GM19468 (cell line): ENCODE measurements at regions not wholly inside any gene's neighbourhood (a gene's known extent, or its start where the extent isn't known, plus 50 kb on each side); places are given as distances from the start of the nearest gene placed in this dataset.
"Not testable (repeated sequence)": the region's sequence is repeated elsewhere in the genome, so short reads cannot be mapped to it uniquely, and the experiment has no call there.

Experiments
- ATAC-seq: cut with Tn5 transposase; IDR thresholded peaks from one replicate; pipeline ENCODE4 v1.9.1; 2021; ENCODE audit warnings: mild to moderate bottlenecking, moderate library complexity, moderate number of reproducible peaks; ENCODE audit not compliant: unreplicated experiment; ENCODE audit errors: extremely low read depth

GRCh38 chr2:220601674-220602073, 970.4 kb downstream of the EPHA4 start:
- ATAC-seq: no peak

DNA sequence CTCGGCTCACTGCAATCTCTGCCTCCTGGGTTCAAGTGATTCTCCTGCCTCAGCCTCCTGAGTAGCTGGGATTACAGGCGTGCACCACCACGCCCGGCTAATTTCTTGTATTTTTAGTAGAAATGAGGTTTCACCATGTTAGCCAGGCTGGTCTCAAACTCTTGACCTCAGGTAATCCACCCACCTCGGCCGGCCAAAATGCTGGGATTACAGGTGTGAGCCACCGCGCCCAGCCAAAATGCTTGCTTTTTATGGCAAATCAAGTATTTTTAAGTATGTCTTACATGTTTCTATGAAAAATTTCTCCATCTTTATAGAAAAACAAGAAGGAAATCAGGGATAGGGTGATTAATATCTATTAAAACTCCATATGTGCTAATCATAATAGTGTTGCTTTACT, 959.1 kb downstream of the EPHA4 start:
- ATAC-seq: not testable (repeated sequence)

GRCh38 chr2:220614064-220614463, 958.0 kb downstream of the EPHA4 start:
- ATAC-seq: no peak

GRCh38 chr2:220619525-220620220, 952.4 kb downstream of the EPHA4 start:
- ATAC-seq: no peak

GRCh38 chr2:220626603-220627002, 945.5 kb downstream of the EPHA4 start:
- ATAC-seq: no peak

- no peak for ATAC-seq
Measured at GRCh38 chr2:220628252-220628651, 943.9 kb downstream of the EPHA4 start.

DNA sequence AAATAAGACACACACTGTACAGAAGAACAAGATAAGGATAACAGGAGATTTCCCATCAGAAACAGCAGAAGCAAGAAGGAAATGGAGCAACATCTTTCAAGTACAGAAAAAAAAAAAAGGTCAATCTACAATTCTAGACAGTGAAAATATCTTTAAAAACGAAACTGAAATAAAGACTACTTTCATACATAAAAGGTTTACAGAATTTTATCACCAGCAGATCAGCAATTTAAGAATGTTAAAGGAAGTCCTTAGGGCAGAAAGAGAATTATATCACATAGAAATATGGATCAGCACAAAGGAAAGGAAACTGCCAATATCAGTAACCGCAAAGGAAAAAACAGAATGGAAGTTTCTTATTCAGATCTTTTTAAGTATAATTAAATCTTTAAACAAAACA, 931.0 kb downstream of the EPHA4 start:
- ATAC-seq: no peak

DNA sequence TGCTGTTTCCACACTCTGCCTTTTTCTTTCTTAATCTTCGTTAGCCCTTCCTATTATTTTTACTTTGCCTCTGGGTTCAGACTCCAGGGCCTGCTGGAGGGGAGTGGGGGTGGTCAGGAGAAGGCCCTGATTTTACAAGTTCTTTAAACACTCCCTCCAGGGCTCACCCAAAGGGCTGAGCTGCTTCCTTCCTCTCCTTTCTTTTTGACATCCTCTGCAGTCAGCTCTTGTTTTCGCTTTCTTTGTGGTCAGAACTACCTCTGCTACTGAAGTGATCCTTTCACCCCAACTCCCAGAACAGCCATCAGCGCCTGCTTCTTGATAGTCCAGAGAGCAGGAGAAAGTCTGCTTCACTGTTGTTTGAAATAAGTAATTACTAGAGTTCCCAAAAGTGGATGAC, 925.7 kb downstream of the EPHA4 start:
- ATAC-seq: no peak

GRCh38 chr2:220648628-220649027, 923.5 kb downstream of the EPHA4 start:
- ATAC-seq: no peak

- ATAC-seq: no peak
Measured at GRCh38 chr2:220653776-220654175, 918.3 kb downstream of the EPHA4 start.

DNA sequence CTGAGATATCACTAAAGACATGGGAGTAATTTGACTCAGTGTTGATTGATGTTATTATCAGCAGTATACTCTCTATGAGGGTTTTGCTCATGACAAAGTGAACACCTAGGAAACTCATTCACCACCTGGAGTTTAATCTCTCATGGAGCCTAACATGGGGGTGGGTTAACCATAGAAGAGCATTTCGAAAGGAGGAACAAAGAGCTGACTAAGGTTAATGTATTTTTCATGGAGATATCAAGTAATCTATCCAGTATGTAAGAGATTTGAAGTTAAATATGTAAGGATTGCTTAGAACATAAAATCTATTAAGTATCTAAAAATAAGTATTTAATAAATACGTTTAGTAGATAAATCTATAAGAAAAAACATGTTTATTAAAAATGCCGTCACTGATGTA, 917.8 kb downstream of the EPHA4 start:
- no peak for ATAC-seq

DNA sequence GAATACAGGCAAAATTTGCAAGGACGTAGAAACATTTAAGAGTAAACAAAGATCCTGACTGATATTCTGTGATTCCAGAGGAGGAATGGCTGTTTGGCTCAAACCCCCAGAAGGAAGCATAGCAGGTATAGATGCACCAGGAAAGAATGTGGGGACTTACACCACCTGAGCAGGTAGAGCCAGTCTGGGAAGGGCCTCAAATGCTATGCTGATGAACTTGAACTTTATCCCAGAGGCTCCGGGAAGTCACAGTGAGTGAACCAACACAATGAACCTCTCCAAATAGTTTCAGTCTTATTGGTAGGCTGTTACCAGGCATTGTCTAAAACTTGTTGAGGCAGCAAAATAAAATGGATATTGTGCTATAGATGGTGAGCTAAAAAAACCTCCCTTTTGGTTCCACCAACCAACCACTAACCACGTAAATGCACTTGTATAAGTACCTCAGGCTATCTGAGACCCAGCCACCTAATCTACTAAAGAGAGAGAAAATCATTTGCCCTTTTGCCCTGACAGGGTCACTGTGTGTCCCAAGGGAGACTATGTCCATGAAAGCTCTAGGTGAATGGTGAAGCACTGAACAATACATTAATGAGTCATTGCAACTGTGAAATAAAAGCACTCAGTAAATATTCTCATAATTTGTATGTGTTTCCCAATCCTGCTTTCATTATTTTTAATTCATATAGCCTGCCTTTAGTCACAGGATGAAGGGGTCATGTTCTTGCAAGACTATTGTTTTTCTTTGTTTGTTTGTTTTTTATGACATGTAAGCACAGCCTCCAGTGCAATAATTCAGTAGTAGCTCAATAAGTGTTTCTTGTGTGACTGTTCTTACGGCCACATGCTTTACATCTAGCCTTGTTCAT, 911.6 kb downstream of the EPHA4 start:
- no peak for ATAC-seq

DNA sequence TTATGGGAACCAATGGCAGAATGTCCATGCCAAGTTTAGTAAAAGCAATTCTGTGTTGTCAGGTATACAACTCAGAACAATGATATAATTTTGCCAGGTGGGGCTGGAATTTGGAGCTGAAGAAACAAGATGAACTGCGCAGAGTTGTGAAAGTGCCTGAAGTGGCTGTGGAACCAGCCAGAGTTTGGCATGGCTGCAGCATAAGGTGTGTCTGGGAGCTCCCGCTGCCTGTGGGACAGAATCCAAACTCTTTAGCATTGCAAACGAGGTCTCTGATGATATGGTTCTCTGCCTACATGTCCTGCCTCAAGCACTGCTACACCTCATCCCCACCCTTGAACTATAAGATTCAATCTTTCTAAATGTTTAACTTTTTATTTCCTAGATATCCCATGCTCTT, 909.7 kb downstream of the EPHA4 start:
- no peak for ATAC-seq

GRCh38 chr2:220663065-220663464, 909.0 kb downstream of the EPHA4 start:
- ATAC-seq: no peak

DNA sequence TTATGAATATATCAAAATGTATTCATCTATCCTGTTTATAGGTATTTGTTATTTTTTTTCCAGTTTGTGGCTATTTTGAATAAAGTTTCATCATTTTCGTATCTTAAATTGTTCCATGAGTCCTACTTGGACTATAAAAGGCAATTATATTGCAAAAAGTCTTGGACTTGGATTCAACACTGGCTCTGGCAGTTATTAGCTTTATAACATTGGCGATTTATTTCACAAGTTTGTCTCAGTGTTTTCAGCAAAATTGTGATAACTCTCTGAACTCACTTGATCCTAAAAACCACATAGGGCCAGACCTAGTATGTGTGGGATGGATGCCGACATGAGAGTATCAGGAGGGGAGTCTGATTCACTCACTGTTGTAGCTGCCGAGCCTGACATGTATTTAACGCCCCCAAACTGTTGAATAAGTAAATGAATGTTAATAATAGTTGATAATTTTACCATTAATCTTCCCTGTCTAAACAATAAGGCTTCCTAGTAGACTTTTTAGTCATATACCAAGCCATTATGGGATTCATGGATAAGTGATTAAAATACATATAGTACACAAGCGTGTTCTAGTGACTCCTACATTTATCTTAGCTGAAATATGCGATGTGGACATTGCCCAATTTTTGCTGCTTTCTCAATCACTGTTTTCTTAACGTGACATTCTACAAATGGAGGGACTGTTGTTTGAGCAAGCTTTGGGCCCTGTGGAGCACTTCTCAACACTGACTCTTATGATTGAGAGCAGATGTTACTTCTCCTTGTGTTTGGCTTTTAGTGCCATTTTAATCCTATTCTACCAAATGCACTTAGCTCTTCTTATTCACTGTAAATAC, 907.6 kb downstream of the EPHA4 start:
- no peak for ATAC-seq

DNA sequence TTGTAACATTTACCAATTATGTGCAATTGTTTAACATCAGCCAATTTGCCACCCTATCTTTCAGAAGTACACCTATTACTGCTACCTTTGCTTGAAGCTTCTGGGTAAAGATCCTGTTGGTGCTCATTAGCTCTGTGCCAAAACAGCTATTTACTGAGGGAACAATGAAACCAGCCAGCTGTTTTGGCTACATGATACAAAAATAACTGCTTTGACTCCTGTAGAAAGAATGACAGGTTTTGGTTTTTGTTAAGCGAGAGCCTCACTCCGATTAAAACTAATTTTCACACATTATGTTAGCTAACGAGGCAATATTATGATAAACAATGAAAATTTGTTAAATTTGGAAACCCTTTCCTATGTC, 907.0 kb downstream of the EPHA4 start:
- ATAC-seq: no peak

DNA sequence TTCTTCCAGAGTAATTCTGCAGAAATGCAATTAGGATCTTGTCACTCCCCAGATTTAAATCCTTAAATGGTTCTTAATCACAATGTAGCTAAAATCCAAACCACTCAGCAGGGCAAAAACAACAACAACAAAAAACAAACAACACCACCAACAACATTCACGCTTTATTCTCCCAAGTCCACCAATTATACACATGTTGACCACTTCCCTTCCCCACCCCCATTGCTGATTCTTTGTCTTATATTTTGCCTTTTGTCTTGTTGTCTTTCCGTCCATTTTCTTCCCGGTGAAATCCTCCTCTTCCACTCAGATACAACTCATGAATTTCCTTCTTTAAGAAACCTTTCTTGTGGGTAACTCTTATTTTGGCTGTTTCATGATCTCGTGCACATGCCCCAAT, 902.8 kb downstream of the EPHA4 start:
- no peak for ATAC-seq

- ATAC-seq: no peak
Measured at GRCh38 chr2:220670511-220670910, 901.6 kb downstream of the EPHA4 start.

- no peak for ATAC-seq
Measured at GRCh38 chr2:220673151-220673874, 898.8 kb downstream of the EPHA4 start.

- ATAC-seq: no peak
Measured at GRCh38 chr2:220674033-220674432, 898.1 kb downstream of the EPHA4 start.
